ENCODE measurements at regions not wholly inside any gene's neighbourhood (a gene's known extent, or its start where the extent isn't known, plus 50 kb on each side); places are given as distances from the start of the nearest gene placed in this dataset.

DNA sequence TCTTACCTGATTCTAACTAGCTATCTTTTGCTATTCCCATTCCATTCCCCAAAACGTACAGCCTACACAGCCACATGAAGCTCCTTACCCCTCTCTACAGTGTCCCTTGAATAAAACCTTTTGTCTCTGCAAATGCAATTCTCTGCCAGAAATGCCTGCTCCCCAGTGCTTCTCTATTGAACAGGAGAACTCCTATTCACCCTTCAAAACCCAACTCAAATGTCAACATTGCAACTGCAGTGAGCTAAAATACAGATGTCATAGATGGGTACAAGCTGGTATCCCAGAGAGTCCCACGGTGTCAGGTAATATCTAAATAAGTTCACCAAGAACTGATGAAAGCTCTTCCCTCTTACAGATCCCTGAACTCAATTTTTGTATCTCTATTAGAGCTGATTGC, 421.7 kb downstream of the INSC start:
- TF ChIP-seq, protein P1, sequence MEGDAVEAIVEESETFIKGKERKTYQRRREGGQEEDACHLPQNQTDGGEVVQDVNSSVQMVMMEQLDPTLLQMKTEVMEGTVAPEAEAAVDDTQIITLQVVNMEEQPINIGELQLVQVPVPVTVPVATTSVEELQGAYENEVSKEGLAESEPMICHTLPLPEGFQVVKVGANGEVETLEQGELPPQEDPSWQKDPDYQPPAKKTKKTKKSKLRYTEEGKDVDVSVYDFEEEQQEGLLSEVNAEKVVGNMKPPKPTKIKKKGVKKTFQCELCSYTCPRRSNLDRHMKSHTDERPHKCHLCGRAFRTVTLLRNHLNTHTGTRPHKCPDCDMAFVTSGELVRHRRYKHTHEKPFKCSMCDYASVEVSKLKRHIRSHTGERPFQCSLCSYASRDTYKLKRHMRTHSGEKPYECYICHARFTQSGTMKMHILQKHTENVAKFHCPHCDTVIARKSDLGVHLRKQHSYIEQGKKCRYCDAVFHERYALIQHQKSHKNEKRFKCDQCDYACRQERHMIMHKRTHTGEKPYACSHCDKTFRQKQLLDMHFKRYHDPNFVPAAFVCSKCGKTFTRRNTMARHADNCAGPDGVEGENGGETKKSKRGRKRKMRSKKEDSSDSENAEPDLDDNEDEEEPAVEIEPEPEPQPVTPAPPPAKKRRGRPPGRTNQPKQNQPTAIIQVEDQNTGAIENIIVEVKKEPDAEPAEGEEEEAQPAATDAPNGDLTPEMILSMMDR (IDR thresholded peaks at IDR 0.05; ENCODE audit: poor library complexity), result no peak
- TF ChIP-seq EZH2 (IDR thresholded peaks at IDR 0.05; ENCODE audit: borderline replicate concordance), result no peak
